IMR-90 (cell line): ENCODE measurements at regions not wholly inside any gene's neighbourhood (a gene's known extent, or its start where the extent isn't known, plus 50 kb on each side); places are given as distances from the start of the nearest gene placed in this dataset.

Experiments used
- ATAC-seq: fragments of 200-7000 bp; cut with Tn5 transposase; 2 replicates; pipeline ENCODE4 v1.9.1; 2020; ENCODE audit warnings: low read depth, mild to moderate bottlenecking, moderate library complexity
- BruUV-seq: library from RNA; stranded (reverse); fragments of 400-500 nt; replicated peaks from 2 replicates; lab custom pipeline; 2021; lab: Mats Ljungman, UMichigan
- CTCF ChIA-PET: fragments of 300-600 bp; formaldehyde crosslinking; extraction: SDS; loops from one replicate; lab custom pipeline; 2021; ENCODE audit warnings: antibody characterized with exemption; lab: Yijun Ruan, JAX
- POLR2A ChIA-PET: fragments of 300-600 bp; sonication (Branson Sonifier 250); formaldehyde crosslinking; loops from one replicate; lab custom pipeline; 2022; ENCODE audit warnings: antibody characterized with exemption; ENCODE audit not compliant: unreplicated experiment; lab: Charles Lee
- DNase-seq: peaks from one replicate; pipeline ENCODE4 v3.0.0; 2013
- H2AFZ ChIP-seq: replicated peaks from 2 replicates; pipeline ENCODE3; 2013; ENCODE audit warnings: low read length, mild to moderate bottlenecking; ENCODE audit not compliant: poor library complexity
- H2AK5ac ChIP-seq: 2 replicates; pipeline ENCODE4 v1.6.1; 2013; ENCODE audit warnings: low read depth, low read length, inconsistent platforms
- H2AK9ac ChIP-seq: replicated peaks from 2 replicates; pipeline ENCODE3; 2013; ENCODE audit warnings: mild to moderate bottlenecking, low read depth, low read length, moderate library complexity; ENCODE audit not compliant: poor library complexity
- H2BK120ac ChIP-seq: 2 replicates; pipeline ENCODE4 v1.6.1; 2013; ENCODE audit warnings: low read depth, low read length, inconsistent platforms
- H2BK15ac ChIP-seq: 3 replicates; pipeline ENCODE4 v1.6.1; 2013; ENCODE audit warnings: low read depth, low read length, inconsistent platforms
- H2BK20ac ChIP-seq: 2 replicates; pipeline ENCODE4 v1.6.1; 2013; ENCODE audit warnings: low read depth, mild to moderate bottlenecking, inconsistent platforms, low read length, moderate library complexity
- H2BK5ac ChIP-seq: 2 replicates; pipeline ENCODE4 v1.6.1; 2013; ENCODE audit warnings: mild to moderate bottlenecking, low read depth, low read length, inconsistent platforms; ENCODE audit not compliant: poor library complexity, severe bottlenecking
- H3K14ac ChIP-seq: replicated peaks from 2 replicates; pipeline ENCODE4 v1.6.1; 2013; ENCODE audit warnings: low read depth, low read length, inconsistent platforms
- H3K18ac ChIP-seq: 2 replicates; pipeline ENCODE4 v1.6.1; 2013; ENCODE audit warnings: low read depth, low read length, control low read depth
- H3K23ac ChIP-seq: 2 replicates; pipeline ENCODE4 v1.6.1; 2013; ENCODE audit warnings: low read depth, low read length, inconsistent platforms
- H3K27ac ChIP-seq: 2 replicates; pipeline ENCODE4 v1.5.1; 2013; ENCODE audit warnings: mild to moderate bottlenecking, control low read depth, low read length; ENCODE audit not compliant: insufficient read depth
- H3K27me3 ChIP-seq: 2 replicates; pipeline ENCODE4 v1.6.1; 2013; ENCODE audit warnings: low read length; ENCODE audit not compliant: control insufficient read depth, insufficient read depth
- H3K36me3 ChIP-seq: 2 replicates; pipeline ENCODE4 v1.6.1; 2013; ENCODE audit warnings: low read length, mixed read lengths; ENCODE audit not compliant: control insufficient read depth, insufficient read depth
- H3K4ac ChIP-seq: 2 replicates; pipeline ENCODE4 v1.6.1; 2013; ENCODE audit warnings: low read depth, low read length, inconsistent platforms
- H3K4me1 ChIP-seq: 2 replicates; pipeline ENCODE4 v1.6.1; 2013; ENCODE audit warnings: low read length, mixed read lengths; ENCODE audit not compliant: control insufficient read depth, insufficient read depth
- H3K4me2 ChIP-seq: 2 replicates; pipeline ENCODE4 v1.6.1; 2013; ENCODE audit warnings: low read depth, mild to moderate bottlenecking, control low read depth, low read length, moderate library complexity
- H3K4me3 ChIP-seq: 2 replicates; pipeline ENCODE4 v1.5.1; 2013; ENCODE audit warnings: low read depth, mild to moderate bottlenecking, control low read depth, low read length, moderate library complexity; ENCODE audit not compliant: insufficient read depth
- H3K56ac ChIP-seq: 2 replicates; pipeline ENCODE4 v1.6.1; 2013; ENCODE audit warnings: low read length, inconsistent platforms; ENCODE audit not compliant: insufficient read depth; ENCODE audit errors: extremely low read depth
- H3K79me1 ChIP-seq, 2 experiments: 2 replicates each; pipeline ENCODE4 v1.6.1; 2013; ENCODE audit warnings: low read length in 2 of 2, inconsistent platforms in 1 of 2, low read depth in 1 of 2
- H3K9ac ChIP-seq: 2 replicates; pipeline ENCODE4 v1.6.1; 2013; ENCODE audit warnings: low read depth, low read length, control low read depth
- H3K9me1 ChIP-seq: 2 replicates; pipeline ENCODE4 v1.6.1; 2013; ENCODE audit warnings: low read length, inconsistent platforms; ENCODE audit not compliant: insufficient read depth
- H3K9me3 ChIP-seq: 2 replicates; pipeline ENCODE4 v1.6.1; 2013; ENCODE audit warnings: low read length; ENCODE audit not compliant: control insufficient read depth, insufficient read depth
- H4K20me1 ChIP-seq: 2 replicates; pipeline ENCODE4 v1.6.1; 2013; ENCODE audit warnings: low read length, inconsistent platforms; ENCODE audit not compliant: insufficient read depth
- H4K5ac ChIP-seq: 2 replicates; pipeline ENCODE4 v1.6.1; 2013; ENCODE audit warnings: mild to moderate bottlenecking, low read depth, low read length, control low read depth
- H4K8ac ChIP-seq, 2 experiments: 2 replicates each; pipeline ENCODE4 v1.6.1; 2013; ENCODE audit warnings: low read depth in 2 of 2, low read length in 2 of 2, control low read depth in 1 of 2, inconsistent platforms in 1 of 2
- H4K91ac ChIP-seq: 2 replicates; pipeline ENCODE4 v1.6.1; 2013; ENCODE audit warnings: low read depth, low read length, inconsistent platforms; ENCODE audit not compliant: insufficient read depth
- BHLHE40 ChIP-seq: fragments of 150-350 bp; IDR thresholded peaks from 2 replicates; pipeline ENCODE4 v1.6.1; 2016; ENCODE audit warnings: mild to moderate bottlenecking, low read depth, low read length
- CEBPB ChIP-seq: IDR thresholded peaks from 2 replicates; pipeline ENCODE4 v1.6.1; 2012; ENCODE audit warnings: low read depth, low read length, improper control_type of control experiment
- CHD1 ChIP-seq: IDR thresholded peaks from 2 replicates; pipeline ENCODE4 v1.6.1; 2012; ENCODE audit warnings: low read depth, low read length, improper control_type of control experiment
- FOS ChIP-seq: fragments of 150-350 bp; IDR thresholded peaks from 2 replicates; pipeline ENCODE4 v1.6.1; 2016; ENCODE audit warnings: low read depth, low read length
- MAFK ChIP-seq: IDR thresholded peaks from 2 replicates; pipeline ENCODE4 v1.6.1; 2012; ENCODE audit warnings: low read depth, low read length, improper control_type of control experiment
- MAZ ChIP-seq: IDR thresholded peaks from 2 replicates; pipeline ENCODE4 v1.6.1; 2012; ENCODE audit warnings: low read depth, mild to moderate bottlenecking, low read length, improper control_type of control experiment, moderate library complexity, borderline replicate concordance
- POLR2A ChIP-seq: IDR thresholded peaks from 2 replicates; pipeline ENCODE4 v1.6.1; 2012; ENCODE audit warnings: mild to moderate bottlenecking, low read depth, low read length
- RAD21 ChIP-seq: IDR thresholded peaks from 2 replicates; pipeline ENCODE4 v1.6.1; 2012; ENCODE audit warnings: low read length, improper control_type of control experiment
- RFX5 ChIP-seq: IDR thresholded peaks from 2 replicates; pipeline ENCODE4 v1.8.0; 2012; ENCODE audit warnings: low read depth, mild to moderate bottlenecking, low read length, moderate library complexity
- dilution Hi-C: fragments of 300-500 bp; cut with HindIII; formaldehyde crosslinking; loops from one replicate; pipeline ENCODE4 v1.14.3; 2018; ENCODE audit warnings: low sequenced_read_pairs; ENCODE audit not compliant: unreplicated experiment
- in situ Hi-C: fragments of 300-500 bp; cut with MboI; formaldehyde crosslinking; loops from 3 replicates; pipeline ENCODE4 v1.14.3; 2019; ENCODE audit warnings: low sequenced_read_pairs, inconsistent platforms, mixed read lengths
- intact Hi-C: fragments of 100-400 bp; cut with micrococcal nuclease; formaldehyde crosslinking; loops from 2 replicates; pipeline ENCODE4 v1.10.0; 2022
- TF ChIP-seq, protein P1 (sequence below): conservative IDR thresholded peaks from 2 replicates; pipeline ENCODE4 v1.5.1; 2012; ENCODE audit warnings: mild to moderate bottlenecking, low read depth, low read length, improper control_type of control experiment
- TF ChIP-seq, protein P2 (sequence below): fragments of 150-350 bp; IDR thresholded peaks from 2 replicates; pipeline ENCODE4 v1.6.1; 2016; ENCODE audit warnings: low read depth, mild to moderate bottlenecking, low read length, moderate library complexity, borderline replicate concordance
- TF ChIP-seq, protein P3 (sequence below): fragments of 150-350 bp; IDR thresholded peaks from 2 replicates; pipeline ENCODE4 v1.6.1; 2017; ENCODE audit warnings: mild to moderate bottlenecking, antibody characterized with exemption, low read length, low read depth

DNA sequence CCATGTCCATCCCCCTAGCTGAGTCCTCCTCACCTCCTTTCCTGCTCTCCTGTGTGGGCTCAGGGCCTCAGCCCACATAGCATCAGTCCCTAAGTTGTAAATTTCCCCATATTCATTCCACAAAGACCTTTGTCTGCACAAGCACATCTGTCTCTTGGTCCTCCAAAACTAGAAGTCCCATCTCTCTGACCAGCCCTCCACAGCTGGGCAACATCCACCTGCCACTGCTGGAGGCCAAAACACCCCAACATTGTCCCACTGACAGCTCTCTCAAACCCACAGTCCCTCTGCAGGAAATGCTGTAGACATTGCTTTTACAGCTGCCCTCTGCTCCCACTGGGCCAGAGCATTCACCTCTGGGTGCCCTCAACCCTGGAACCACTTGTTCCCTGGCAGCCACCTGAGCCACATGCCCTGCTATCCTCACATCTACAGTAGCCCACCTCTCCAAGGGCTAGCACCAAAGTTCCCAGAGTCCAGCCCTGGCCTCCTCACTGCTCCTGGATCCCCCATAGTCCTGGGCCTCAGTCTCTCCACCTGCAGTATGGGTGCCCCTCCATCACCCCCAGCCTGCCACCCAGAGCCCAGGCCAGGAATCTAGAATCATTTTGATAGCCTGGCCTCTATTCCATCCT lies 1722.7 kb downstream of the TP53TG3F start:
- dilution Hi-C loops (no loop called here), intact Hi-C loops (no loop called here), in situ Hi-C loops (no loop called here)
- Histone ChIP-seq H2BK5ac (no peak overlapping the region), H3K27me3 (no peaks in the 10 kb centered on the region), H3K9me1 (no peaks in the 10 kb centered on the region), H3K56ac (no peak overlapping the region), H3K4me1 (no peaks in the 10 kb centered on the region), H2AFZ (no peak overlapping the region), H3K27ac (no peak overlapping the region), H4K91ac (no peak overlapping the region), H4K5ac (no peak overlapping the region), H3K36me3 (no peaks in the 10 kb centered on the region), H3K4me3 (no peak overlapping the region), H3K14ac (no peak overlapping the region), H3K18ac (no peak overlapping the region), H3K4ac (no peak overlapping the region), H2BK20ac (no peak overlapping the region), H3K4me2 (no peak overlapping the region), H2AK5ac (no peak overlapping the region), H3K9ac (no peak overlapping the region), H2BK120ac (no peak overlapping the region), H3K79me1 (no peaks in the 10 kb centered on the region), H2AK9ac (no peak overlapping the region), H2BK15ac (no peak overlapping the region), H4K8ac (no peak overlapping the region), H4K20me1 (no peaks in the 10 kb centered on the region), H3K23ac (no peak overlapping the region), H3K9me3 (peaks cover 30% of the 10 kb centered on the region)
- POLR2A ChIA-PET, result no interaction called here
- ATAC-seq (no peak), DNase-seq (no peak)
- no TSS peak for BruUV-seq
- CTCF ChIA-PET, result no interaction called here
- TF ChIP-seq POLR2A, result no peak
- TF ChIP-seq CEBPB, result no peak
- TF ChIP-seq, protein P1, sequence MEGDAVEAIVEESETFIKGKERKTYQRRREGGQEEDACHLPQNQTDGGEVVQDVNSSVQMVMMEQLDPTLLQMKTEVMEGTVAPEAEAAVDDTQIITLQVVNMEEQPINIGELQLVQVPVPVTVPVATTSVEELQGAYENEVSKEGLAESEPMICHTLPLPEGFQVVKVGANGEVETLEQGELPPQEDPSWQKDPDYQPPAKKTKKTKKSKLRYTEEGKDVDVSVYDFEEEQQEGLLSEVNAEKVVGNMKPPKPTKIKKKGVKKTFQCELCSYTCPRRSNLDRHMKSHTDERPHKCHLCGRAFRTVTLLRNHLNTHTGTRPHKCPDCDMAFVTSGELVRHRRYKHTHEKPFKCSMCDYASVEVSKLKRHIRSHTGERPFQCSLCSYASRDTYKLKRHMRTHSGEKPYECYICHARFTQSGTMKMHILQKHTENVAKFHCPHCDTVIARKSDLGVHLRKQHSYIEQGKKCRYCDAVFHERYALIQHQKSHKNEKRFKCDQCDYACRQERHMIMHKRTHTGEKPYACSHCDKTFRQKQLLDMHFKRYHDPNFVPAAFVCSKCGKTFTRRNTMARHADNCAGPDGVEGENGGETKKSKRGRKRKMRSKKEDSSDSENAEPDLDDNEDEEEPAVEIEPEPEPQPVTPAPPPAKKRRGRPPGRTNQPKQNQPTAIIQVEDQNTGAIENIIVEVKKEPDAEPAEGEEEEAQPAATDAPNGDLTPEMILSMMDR, result no peak
- TF ChIP-seq, protein P2, sequence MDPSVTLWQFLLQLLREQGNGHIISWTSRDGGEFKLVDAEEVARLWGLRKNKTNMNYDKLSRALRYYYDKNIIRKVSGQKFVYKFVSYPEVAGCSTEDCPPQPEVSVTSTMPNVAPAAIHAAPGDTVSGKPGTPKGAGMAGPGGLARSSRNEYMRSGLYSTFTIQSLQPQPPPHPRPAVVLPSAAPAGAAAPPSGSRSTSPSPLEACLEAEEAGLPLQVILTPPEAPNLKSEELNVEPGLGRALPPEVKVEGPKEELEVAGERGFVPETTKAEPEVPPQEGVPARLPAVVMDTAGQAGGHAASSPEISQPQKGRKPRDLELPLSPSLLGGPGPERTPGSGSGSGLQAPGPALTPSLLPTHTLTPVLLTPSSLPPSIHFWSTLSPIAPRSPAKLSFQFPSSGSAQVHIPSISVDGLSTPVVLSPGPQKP, result no peak
- TF ChIP-seq MAZ, result no peak
- no peak for TF ChIP-seq FOS
- no peak for TF ChIP-seq RAD21
- no peak for TF ChIP-seq MAFK
- TF ChIP-seq BHLHE40, result no peak
- TF ChIP-seq RFX5, result no peak
- TF ChIP-seq CHD1, result no peak
- TF ChIP-seq, protein P3, sequence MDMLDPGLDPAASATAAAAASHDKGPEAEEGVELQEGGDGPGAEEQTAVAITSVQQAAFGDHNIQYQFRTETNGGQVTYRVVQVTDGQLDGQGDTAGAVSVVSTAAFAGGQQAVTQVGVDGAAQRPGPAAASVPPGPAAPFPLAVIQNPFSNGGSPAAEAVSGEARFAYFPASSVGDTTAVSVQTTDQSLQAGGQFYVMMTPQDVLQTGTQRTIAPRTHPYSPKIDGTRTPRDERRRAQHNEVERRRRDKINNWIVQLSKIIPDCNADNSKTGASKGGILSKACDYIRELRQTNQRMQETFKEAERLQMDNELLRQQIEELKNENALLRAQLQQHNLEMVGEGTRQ, result no peak
